ENCODE measurements at regions not wholly inside any gene's neighbourhood (a gene's known extent, or its start where the extent isn't known, plus 50 kb on each side); places are given as distances from the start of the nearest gene placed in this dataset.

GRCh38 chr11:116656011-116656410 lies 116.8 kb downstream of the BUD13 start:
- intact Hi-C loops (cut with DNase I, micrococcal nuclease), result no loop called here
- no peak for DNase-seq
- Histone ChIP-seq H3K9me3 (no peaks in the 10 kb centered on the region), H3K36me3 (ENCODE audit: low read depth) (no peaks in the 10 kb centered on the region), H3K4me1 (ENCODE audit: low read depth) (no peaks in the 10 kb centered on the region), H3K4me3 (no peak overlapping the region)
- no peak for TF ChIP-seq CTCF (IDR thresholded peaks at IDR 0.05)
- no peak for ATAC-seq

- ATAC-seq, result no peak
- intact Hi-C loops (cut with DNase I, micrococcal nuclease), result no loop called here
- no peaks in the 10 kb centered on the region for H3K36me3 ChIP-seq (ENCODE audit: low read depth)
- H3K9me3 ChIP-seq, result no peaks in the 10 kb centered on the region
- no peak for DNase-seq
- no peak overlapping the region for H3K4me3 ChIP-seq
- no peaks in the 10 kb centered on the region for H3K4me1 ChIP-seq (ENCODE audit: low read depth)
- TF ChIP-seq CTCF (IDR thresholded peaks at IDR 0.05), result no peak
Observed at GRCh38 chr11:116654526-116654925, 118.3 kb downstream of the BUD13 start.

- H3K4me1 ChIP-seq (ENCODE audit: low read depth), result no peaks in the 10 kb centered on the region
- DNase-seq (no peak), ATAC-seq (no peak)
- H3K9me3 ChIP-seq, result no peaks in the 10 kb centered on the region
- H3K4me3 ChIP-seq, result no peak overlapping the region
- intact Hi-C loops (cut with DNase I, micrococcal nuclease), result no loop called here
- TF ChIP-seq CTCF (IDR thresholded peaks at IDR 0.05), result no peak
- no peaks in the 10 kb centered on the region for H3K36me3 ChIP-seq (ENCODE audit: low read depth)
Observed at GRCh38 chr11:116653206-116653605, 119.6 kb downstream of the BUD13 start.

- intact Hi-C loops (cut with DNase I, micrococcal nuclease), result no loop called here
Observed at GRCh38 chr11:116651737-116652237, 121.0 kb downstream of the BUD13 start.

GRCh38 chr11:116651098-116651736 lies 121.6 kb downstream of the BUD13 start:
- no peak for TF ChIP-seq CTCF (IDR thresholded peaks at IDR 0.05)
- H3K9me3 ChIP-seq, result no peaks in the 10 kb centered on the region
- H3K36me3 ChIP-seq (ENCODE audit: low read depth), result no peaks in the 10 kb centered on the region
- no peak overlapping the region for H3K4me3 ChIP-seq
- no peak for ATAC-seq
- H3K4me1 ChIP-seq (ENCODE audit: low read depth), result no peaks in the 10 kb centered on the region
- no peak for DNase-seq
- intact Hi-C loops (cut with DNase I, micrococcal nuclease), result no loop called here

More at GRCh38 chr11:116651737-116652237, 121.0 kb downstream of the BUD13 start:
- H3K4me1 ChIP-seq (ENCODE audit: low read depth), result no peaks in the 10 kb centered on the region
- TF ChIP-seq CTCF (IDR thresholded peaks at IDR 0.05), result no peak
- no peaks in the 10 kb centered on the region for H3K9me3 ChIP-seq
- no peak for ATAC-seq
- no peak for DNase-seq
- no peak overlapping the region for H3K4me3 ChIP-seq
- H3K36me3 ChIP-seq (ENCODE audit: low read depth), result no peaks in the 10 kb centered on the region
